HEK293 (cell line): ENCODE measurements at regions not wholly inside any gene's neighbourhood (a gene's known extent, or its start where the extent isn't known, plus 50 kb on each side); places are given as distances from the start of the nearest gene placed in this dataset.

Source experiments
- CTCF ChIA-PET: fragments of 350-600 bp; formaldehyde crosslinking; extraction: SDS; loops from one replicate; lab custom pipeline; 2021; ENCODE audit warnings: antibody characterized with exemption; lab: Yijun Ruan, JAX
- POLR2A ChIA-PET: fragments of 300-600 bp; formaldehyde crosslinking; extraction: SDS; loops from one replicate; lab custom pipeline; 2020; ENCODE audit warnings: antibody characterized with exemption, inconsistent platforms; lab: Yijun Ruan, JAX
- H3K27ac ChIP-seq: fragments of 200-500 bp; sonication (Bioruptor generic); 2 replicates; pipeline ENCODE4 v1.5.1; 2014; ENCODE audit warnings: low read depth, low read length, control low read depth, inconsistent platforms; ENCODE audit errors: extremely low read depth
- H3K36me3 ChIP-seq, 2 experiments: fragments of 200-500 bp in 1 of 2; sonication (Bioruptor generic) in 1 of 2; 1 replicate in 1 of 2; 2 replicates in 1 of 2; pipeline ENCODE4 v1.5.1; 2014 to 2017; ENCODE audit warnings: inconsistent platforms in 2 of 2, low read length in 2 of 2; ENCODE audit not compliant: control insufficient read depth in 2 of 2, insufficient read depth in 1 of 2
- H3K4me1 ChIP-seq: fragments of 200-500 bp; sonication (Bioruptor generic); 2 replicates; pipeline ENCODE4 v1.5.1; 2014; ENCODE audit warnings: mild to moderate bottlenecking, low read length, inconsistent platforms; ENCODE audit not compliant: control insufficient read depth, insufficient read depth
- H3K4me3 ChIP-seq: 2 replicates; pipeline ENCODE4 v1.5.1; 2011; ENCODE audit warnings: low read depth, mild to moderate bottlenecking, control low read depth, low read length, moderate library complexity
- H3K9me3 ChIP-seq: fragments of 200-500 bp; sonication (Bioruptor generic); 2 replicates; pipeline ENCODE4 v1.5.1; 2014; ENCODE audit warnings: low read depth, low read length, inconsistent platforms; ENCODE audit not compliant: control insufficient read depth, insufficient read depth
- HOXD13 ChIP-seq: sonication (generic); formaldehyde crosslinking; IDR thresholded peaks from 2 replicates; pipeline ENCODE4 v1.8.0; 2022; ENCODE audit warnings: missing genetic modification reagents, borderline replicate concordance
- KLF10 ChIP-seq: fragments of 450-650 bp; IDR thresholded peaks from 2 replicates; pipeline ENCODE4 v1.5.1; 2018; ENCODE audit warnings: missing biosample characterization, mild to moderate bottlenecking, missing genetic modification characterization
- MZF1 ChIP-seq: fragments of 450-650 bp; formaldehyde crosslinking; IDR thresholded peaks from 2 replicates; pipeline ENCODE4 v1.5.1; 2017; ENCODE audit warnings: missing biosample characterization, missing genetic modification characterization, borderline replicate concordance
- OVOL3 ChIP-seq: fragments of 450-650 bp; formaldehyde crosslinking; IDR thresholded peaks from 2 replicates; pipeline ENCODE4 v1.5.1; 2016; ENCODE audit warnings: missing biosample characterization, missing genetic modification characterization
- PBX3 ChIP-seq: sonication (generic); formaldehyde crosslinking; IDR thresholded peaks from 2 replicates; pipeline ENCODE4 v1.8.1; 2022; ENCODE audit warnings: mild to moderate bottlenecking, moderate library complexity, missing genetic modification reagents
- PRDM6 ChIP-seq: fragments of 450-650 bp; formaldehyde crosslinking; IDR thresholded peaks from 2 replicates; pipeline ENCODE4 v1.5.1; 2017; ENCODE audit warnings: missing biosample characterization, missing genetic modification characterization
- WT1 ChIP-seq: fragments of 450-650 bp; formaldehyde crosslinking; IDR thresholded peaks from 2 replicates; pipeline ENCODE4 v1.5.1; 2016; ENCODE audit warnings: missing biosample characterization, missing genetic modification characterization
- ZFHX2 ChIP-seq: fragments of 450-650 bp; formaldehyde crosslinking; conservative IDR thresholded peaks from 2 replicates; pipeline ENCODE4 v1.5.1; 2016; ENCODE audit warnings: missing biosample characterization, missing genetic modification characterization
- ZNF274 ChIP-seq, 2 experiments: fragments of 200-500 bp in 1 of 2; fragments of 450-650 bp in 1 of 2; sonication (Bioruptor generic) in 1 of 2; formaldehyde crosslinking in 1 of 2; IDR thresholded peaks; 2 replicates each; pipeline versions ENCODE4 v1.5.1 to v1.6.1; 2014 to 2016; ENCODE audit warnings: borderline replicate concordance in 1 of 2, inconsistent platforms in 1 of 2, low read length in 1 of 2, missing biosample characterization in 1 of 2, missing genetic modification characterization in 1 of 2
- ZNF391 ChIP-seq: fragments of 450-650 bp; formaldehyde crosslinking; IDR thresholded peaks from 2 replicates; pipeline ENCODE4 v1.5.1; 2016; ENCODE audit warnings: low read depth, missing biosample characterization, missing genetic modification characterization, borderline replicate concordance
- ZNF530 ChIP-seq: fragments of 450-650 bp; formaldehyde crosslinking; IDR thresholded peaks from 2 replicates; pipeline ENCODE4 v1.5.1; 2016; ENCODE audit warnings: low read depth, missing biosample characterization, missing genetic modification characterization
- ZNF544 ChIP-seq: fragments of 450-650 bp; formaldehyde crosslinking; IDR thresholded peaks from 2 replicates; pipeline ENCODE4 v1.5.0; 2017; ENCODE audit warnings: missing biosample characterization, missing genetic modification characterization
- ZNF580 ChIP-seq: fragments of 450-650 bp; formaldehyde crosslinking; IDR thresholded peaks from 2 replicates; pipeline ENCODE4 v1.5.1; 2016; ENCODE audit warnings: missing biosample characterization, missing genetic modification characterization
- ZNF610 ChIP-seq: fragments of 450-650 bp; formaldehyde crosslinking; IDR thresholded peaks from 2 replicates; pipeline ENCODE4 v1.5.1; 2016; ENCODE audit warnings: missing biosample characterization, missing genetic modification characterization, borderline replicate concordance
- ZNF629 ChIP-seq: fragments of 450-650 bp; formaldehyde crosslinking; IDR thresholded peaks from 2 replicates; pipeline ENCODE4 v1.5.1; 2017; ENCODE audit warnings: missing biosample characterization, missing genetic modification characterization
- ZNF837 ChIP-seq: fragments of 450-650 bp; formaldehyde crosslinking; IDR thresholded peaks from 2 replicates; pipeline ENCODE4 v1.5.1; 2016; ENCODE audit warnings: missing biosample characterization, missing genetic modification characterization
- ZNF843 ChIP-seq: fragments of 450-650 bp; formaldehyde crosslinking; IDR thresholded peaks from 2 replicates; pipeline ENCODE4 v1.5.1; 2016; ENCODE audit warnings: missing biosample characterization, missing genetic modification characterization
- ZSCAN23 ChIP-seq: fragments of 450-650 bp; formaldehyde crosslinking; IDR thresholded peaks from 2 replicates; pipeline ENCODE4 v1.5.1; 2016; ENCODE audit warnings: missing biosample characterization, missing genetic modification characterization
- TF ChIP-seq, protein P1 (sequence below): fragments of 450-650 bp; IDR thresholded peaks from 2 replicates; pipeline ENCODE4 v1.5.1; 2018; ENCODE audit warnings: missing biosample characterization, missing genetic modification characterization
- TF ChIP-seq, protein P2 (sequence below): fragments of 450-650 bp; formaldehyde crosslinking; conservative IDR thresholded peaks from 2 replicates; pipeline ENCODE4 v1.5.1; 2016; ENCODE audit warnings: low read depth, missing biosample characterization, missing genetic modification characterization

DNA sequence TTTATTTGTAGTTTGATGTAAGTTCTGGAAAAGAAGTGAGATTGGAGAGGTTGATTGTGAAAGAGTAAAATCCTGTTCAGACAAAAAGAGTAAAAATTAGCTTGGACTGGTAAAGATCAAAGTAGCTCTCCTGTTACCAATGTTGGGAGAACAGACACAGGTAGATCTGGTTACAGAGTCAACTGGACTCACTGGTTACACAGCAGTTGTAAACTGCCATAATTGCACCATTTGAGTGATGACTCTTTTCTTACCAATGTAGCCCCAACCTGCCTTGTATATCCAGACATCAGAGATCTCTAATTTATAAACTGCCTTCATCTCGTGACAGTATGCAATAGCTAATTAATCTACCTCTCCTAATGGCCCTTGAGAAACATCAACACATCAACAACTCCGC, 165.6 kb upstream of the PRSS16 start:
- no peak overlapping the region for H3K27ac ChIP-seq
- CTCF ChIA-PET: interaction anchor here (0.6 to 0.8 kb wide), 2 partner anchors 49 to 528 kb away, joined by 3 to 4 read pairs; no protein-coding TSS in a partner anchor
- H3K36me3 ChIP-seq: no peaks in the 10 kb centered on the region
- TF ChIP-seq MZF1 (tag by site-specific recombination) (no peak), WT1 (tag by site-specific recombination) (0 out of 2 replicates have a peak, but pooled peaks have one; percentile 20)
- H3K9me3 ChIP-seq: no peaks in the 10 kb centered on the region; the same call in 1 of the 2 replicates
- no peak overlapping the region for H3K4me3 ChIP-seq
- no peaks in the 10 kb centered on the region for H3K4me1 ChIP-seq
- POLR2A ChIA-PET: no interaction called here

DNA sequence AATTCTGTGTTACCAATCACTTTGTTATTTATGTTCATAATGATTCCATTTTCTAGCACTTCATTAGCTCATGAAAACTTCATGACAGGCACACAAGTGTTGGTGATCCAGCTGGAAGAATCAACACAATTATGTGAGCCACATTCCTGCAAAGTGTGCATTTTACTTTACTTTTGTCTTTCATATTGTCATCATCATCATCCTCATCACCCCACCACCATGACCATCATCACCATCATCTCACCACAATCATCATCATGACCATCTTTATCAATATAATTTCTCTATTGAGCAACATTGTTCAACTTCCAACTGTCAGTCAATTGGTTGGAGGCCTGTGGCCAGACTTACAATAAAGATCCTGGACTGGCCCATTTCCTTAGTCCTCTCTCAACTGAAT, 159.4 kb upstream of the PRSS16 start:
- Histone ChIP-seq H3K4me3 (no peak overlapping the region), H3K4me1 (no peaks in the 10 kb centered on the region), H3K9me3 (no peaks in the 10 kb centered on the region), H3K27ac (no peak overlapping the region), H3K36me3 (no peaks in the 10 kb centered on the region)
- ChIA-PET CTCF (interaction anchor here (1.0 kb wide), 2 partner anchors 10 to 481 kb away, joined by 3 to 4 read pairs; no protein-coding TSS in a partner anchor), POLR2A (no interaction called here)
- TF ChIP-seq, protein P1, sequence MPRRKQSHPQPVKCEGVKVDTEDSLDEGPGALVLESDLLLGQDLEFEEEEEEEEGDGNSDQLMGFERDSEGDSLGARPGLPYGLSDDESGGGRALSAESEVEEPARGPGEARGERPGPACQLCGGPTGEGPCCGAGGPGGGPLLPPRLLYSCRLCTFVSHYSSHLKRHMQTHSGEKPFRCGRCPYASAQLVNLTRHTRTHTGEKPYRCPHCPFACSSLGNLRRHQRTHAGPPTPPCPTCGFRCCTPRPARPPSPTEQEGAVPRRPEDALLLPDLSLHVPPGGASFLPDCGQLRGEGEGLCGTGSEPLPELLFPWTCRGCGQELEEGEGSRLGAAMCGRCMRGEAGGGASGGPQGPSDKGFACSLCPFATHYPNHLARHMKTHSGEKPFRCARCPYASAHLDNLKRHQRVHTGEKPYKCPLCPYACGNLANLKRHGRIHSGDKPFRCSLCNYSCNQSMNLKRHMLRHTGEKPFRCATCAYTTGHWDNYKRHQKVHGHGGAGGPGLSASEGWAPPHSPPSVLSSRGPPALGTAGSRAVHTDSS (tag by site-specific recombination): peak; percentile 62
- TF ChIP-seq PBX3 (CRISPR knock-in tag): no peak

DNA sequence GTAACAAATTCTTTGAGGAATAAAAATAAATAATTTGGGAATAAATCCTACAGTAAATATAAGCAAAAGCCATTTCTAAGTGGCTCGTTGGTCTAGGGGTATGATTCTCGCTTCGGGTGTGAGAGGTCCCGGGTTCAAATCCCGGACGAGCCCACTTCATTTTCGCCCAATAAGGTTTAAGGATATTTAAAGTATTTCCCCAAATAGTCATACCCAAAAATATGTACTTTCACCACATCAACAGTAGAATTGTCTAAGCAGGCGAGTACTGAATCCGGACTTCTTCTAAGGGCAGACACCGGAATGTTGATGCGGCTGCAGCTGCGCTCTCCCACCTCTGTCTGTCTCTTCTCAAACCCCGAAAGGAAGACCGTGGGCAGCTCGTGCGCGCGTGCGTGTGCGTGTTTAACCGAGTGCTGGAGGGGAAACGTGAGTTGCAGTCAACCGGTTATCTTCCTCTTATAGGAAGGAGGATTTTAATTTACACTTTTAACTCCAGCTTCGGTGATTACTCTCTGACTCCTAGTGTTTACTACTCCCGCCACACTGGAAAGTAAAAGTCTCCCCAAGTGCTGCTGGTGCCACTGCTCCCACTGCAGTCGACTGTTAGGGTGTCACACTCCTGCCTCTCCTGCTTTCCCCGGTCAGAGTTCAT, 155.7 kb upstream of the PRSS16 start:
- CTCF ChIA-PET: interaction anchor here (0.6 to 2.1 kb wide), 5 partner anchors 13 to 770 kb away, joined by 3 to 15 read pairs (median 4); no protein-coding TSS in a partner anchor
- no peaks in the 10 kb centered on the region for H3K9me3 ChIP-seq
- TF ChIP-seq ZSCAN23 (tag by site-specific recombination): no peak
- TF ChIP-seq, protein P2, sequence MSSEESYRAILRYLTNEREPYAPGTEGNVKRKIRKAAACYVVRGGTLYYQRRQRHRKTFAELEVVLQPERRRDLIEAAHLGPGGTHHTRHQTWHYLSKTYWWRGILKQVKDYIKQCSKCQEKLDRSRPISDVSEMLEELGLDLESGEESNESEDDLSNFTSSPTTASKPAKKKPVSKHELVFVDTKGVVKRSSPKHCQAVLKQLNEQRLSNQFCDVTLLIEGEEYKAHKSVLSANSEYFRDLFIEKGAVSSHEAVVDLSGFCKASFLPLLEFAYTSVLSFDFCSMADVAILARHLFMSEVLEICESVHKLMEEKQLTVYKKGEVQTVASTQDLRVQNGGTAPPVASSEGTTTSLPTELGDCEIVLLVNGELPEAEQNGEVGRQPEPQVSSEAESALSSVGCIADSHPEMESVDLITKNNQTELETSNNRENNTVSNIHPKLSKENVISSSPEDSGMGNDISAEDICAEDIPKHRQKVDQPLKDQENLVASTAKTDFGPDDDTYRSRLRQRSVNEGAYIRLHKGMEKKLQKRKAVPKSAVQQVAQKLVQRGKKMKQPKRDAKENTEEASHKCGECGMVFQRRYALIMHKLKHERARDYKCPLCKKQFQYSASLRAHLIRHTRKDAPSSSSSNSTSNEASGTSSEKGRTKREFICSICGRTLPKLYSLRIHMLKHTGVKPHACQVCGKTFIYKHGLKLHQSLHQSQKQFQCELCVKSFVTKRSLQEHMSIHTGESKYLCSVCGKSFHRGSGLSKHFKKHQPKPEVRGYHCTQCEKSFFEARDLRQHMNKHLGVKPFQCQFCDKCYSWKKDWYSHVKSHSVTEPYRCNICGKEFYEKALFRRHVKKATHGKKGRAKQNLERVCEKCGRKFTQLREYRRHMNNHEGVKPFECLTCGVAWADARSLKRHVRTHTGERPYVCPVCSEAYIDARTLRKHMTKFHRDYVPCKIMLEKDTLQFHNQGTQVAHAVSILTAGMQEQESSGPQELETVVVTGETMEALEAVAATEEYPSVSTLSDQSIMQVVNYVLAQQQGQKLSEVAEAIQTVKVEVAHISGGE (tag by site-specific recombination): peak; percentile 36
- no peak for TF ChIP-seq ZNF274 (IDR thresholded peaks at IDR 0.05; ENCODE audit: low read length)
- no peak for TF ChIP-seq ZNF274 (tag by site-specific recombination; IDR thresholded peaks at IDR 0.05; ENCODE audit: borderline replicate concordance)
- peak; percentile 47 for TF ChIP-seq PRDM6 (tag by site-specific recombination)
- no peak for TF ChIP-seq ZNF843 (tag by site-specific recombination)
- no peak for TF ChIP-seq ZNF544 (tag by site-specific recombination)
- no peak for TF ChIP-seq OVOL3 (tag by site-specific recombination)
- TF ChIP-seq ZFHX2: peak; percentile 60
- TF ChIP-seq KLF10: peak; percentile 79
- no peak for TF ChIP-seq ZNF530 (tag by site-specific recombination)
- no peak for TF ChIP-seq ZNF391
- no peak for TF ChIP-seq ZNF837
- TF ChIP-seq HOXD13 (CRISPR knock-in tag): no peak
- TF ChIP-seq ZNF629 (tag by site-specific recombination): peak; percentile 36; the same call in 1 of the 2 replicates
- TF ChIP-seq ZNF580 (tag by site-specific recombination): no peak
- TF ChIP-seq ZNF610 (tag by site-specific recombination): 0 out of 2 replicates have a peak, but pooled peaks have one; percentile 21

More for the DNA sequence above, 155.7 kb upstream of the PRSS16 start:
- Histone ChIP-seq H3K27ac (no peak overlapping the region; the same call in 1 of the 2 replicates), H3K4me1 (no peaks in the 10 kb centered on the region), H3K36me3 (no peaks in the 10 kb centered on the region), H3K4me3 (peak overlapping the region; percentile 75)
- POLR2A ChIA-PET: interaction anchor here (0.9 to 1.1 kb wide), 3 partner anchors 40 to 136 kb away, joined by 3 to 5 read pairs (median 3); a partner anchor contains a TSS
